GM18870 (cell line): ENCODE measurements at regions not wholly inside any gene's neighbourhood (a gene's known extent, or its start where the extent isn't known, plus 50 kb on each side); places are given as distances from the start of the nearest gene placed in this dataset.
"Not testable (repeated sequence)": the region's sequence is repeated elsewhere in the genome, so short reads cannot be mapped to it uniquely, and the experiment has no call there.

Source experiments
- ATAC-seq: cut with Tn5 transposase; IDR thresholded peaks from one replicate; pipeline ENCODE4 v1.9.1; 2021; ENCODE audit warnings: moderate library complexity; ENCODE audit not compliant: unreplicated experiment

DNA sequence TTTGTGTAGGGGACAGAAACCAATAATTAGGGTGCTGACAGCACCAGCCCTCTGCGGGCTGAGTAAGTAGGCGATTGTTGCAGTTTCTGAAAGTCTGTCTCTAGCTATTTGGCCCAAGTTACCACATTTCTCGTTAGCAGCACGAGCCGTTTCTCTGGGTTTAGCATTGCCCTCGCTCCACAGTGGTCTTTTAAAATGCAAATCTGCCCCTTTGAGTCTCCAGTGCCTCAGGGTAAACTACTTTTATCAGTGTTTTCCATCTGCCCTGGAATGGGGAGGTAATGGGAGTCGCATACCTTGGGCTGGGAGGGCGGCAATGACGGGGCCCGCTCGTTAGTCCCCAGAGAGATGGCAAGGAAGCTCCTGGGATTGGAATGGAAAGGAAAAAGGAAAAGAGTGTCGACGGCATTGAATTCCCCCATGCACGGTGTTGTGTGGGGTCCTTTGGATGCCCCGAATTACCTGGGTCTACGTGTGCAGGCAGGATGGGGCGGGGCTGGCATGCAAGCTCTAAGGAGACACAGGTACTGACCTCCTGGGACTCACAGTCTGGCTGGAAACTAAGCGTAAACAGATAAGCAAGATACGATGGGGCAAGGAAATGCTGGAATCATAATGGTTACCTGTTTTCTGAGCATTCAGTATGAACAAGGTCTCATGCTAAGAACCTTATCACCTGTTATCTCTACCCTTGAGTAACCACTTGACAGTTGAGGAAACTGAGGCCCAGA, 131.8 kb upstream of the MAP1LC3B2 start:
- ATAC-seq = no peak

DNA sequence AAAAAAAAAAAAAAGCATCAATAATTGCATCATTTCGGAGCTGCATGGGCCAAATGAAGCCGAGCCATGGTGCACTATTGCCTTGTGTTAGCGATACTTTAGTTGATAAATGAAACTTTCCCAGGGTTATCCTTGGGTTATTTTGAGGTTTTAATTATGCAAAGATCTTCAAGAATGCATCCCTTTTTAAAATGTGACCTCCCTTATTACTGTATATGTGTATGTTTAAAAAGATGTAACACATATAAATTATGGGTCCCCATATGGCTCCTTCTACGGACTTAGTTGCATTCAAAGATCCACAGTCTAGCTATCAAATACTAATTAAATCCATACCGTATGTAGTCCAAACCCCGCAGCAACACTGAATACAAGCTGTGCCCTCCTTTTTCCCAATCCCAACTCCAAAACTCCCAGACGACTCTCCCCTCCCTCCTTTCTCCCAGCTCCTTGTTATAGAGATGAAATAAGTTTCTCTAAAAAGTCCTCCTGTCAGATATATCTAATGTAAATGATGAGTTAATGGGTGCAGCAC, 129.3 kb upstream of the MAP1LC3B2 start:
- no peak for ATAC-seq

- no peak for ATAC-seq
Observed at GRCh38 chr12:116430911-116431565, 128.1 kb upstream of the MAP1LC3B2 start.

DNA sequence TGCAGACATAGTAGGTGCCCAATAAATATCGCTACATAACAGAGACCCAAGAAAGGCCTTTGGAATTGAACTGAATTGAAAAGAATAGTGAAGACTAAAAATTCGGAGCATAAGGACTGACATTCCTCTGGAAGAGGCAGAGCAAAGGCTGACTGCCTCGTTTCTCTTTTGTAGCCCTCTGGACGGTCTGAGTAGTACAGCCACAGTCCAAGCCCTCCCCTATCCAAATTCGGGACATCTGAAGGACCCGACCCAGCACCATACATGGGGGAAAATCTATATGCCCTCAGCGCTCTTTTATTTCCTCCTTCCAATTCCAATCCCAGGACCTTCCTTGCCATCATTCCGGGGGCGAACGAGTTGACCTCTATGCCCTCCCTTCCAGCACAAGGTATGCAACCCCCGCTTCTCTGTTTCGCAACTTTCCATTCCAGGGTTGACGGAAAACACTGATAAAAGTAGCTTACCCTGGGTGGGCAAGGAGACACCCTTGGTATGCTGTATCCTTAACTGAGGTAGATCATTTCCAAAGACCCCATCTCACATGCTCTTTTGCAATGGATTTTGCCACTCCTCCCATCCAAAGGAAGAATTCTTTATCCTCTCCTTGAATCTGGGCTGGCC, 127.4 kb upstream of the MAP1LC3B2 start:
- ATAC-seq = no peak

GRCh38 chr12:116432314-116432750, 126.8 kb upstream of the MAP1LC3B2 start:
- ATAC-seq = no peak

DNA sequence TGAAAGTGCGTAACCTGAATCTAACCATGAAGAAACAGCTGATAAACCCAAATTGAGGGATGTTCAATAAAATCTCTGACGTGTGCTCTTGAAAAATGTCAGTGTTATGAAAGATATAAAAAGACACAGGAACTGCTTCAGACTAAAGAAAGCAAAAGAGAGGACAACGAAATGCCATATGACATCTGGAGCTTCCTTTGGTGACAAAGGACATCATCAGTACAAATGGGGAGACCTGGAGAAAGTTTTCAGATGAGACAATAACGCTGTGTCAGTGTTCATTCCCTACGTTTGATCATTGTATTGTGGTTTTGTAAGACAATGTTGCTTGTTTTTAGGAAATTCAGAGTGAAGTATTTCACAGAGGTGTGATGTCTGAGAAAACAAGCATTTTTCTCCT, 125.9 kb upstream of the MAP1LC3B2 start:
- ATAC-seq = no peak

DNA sequence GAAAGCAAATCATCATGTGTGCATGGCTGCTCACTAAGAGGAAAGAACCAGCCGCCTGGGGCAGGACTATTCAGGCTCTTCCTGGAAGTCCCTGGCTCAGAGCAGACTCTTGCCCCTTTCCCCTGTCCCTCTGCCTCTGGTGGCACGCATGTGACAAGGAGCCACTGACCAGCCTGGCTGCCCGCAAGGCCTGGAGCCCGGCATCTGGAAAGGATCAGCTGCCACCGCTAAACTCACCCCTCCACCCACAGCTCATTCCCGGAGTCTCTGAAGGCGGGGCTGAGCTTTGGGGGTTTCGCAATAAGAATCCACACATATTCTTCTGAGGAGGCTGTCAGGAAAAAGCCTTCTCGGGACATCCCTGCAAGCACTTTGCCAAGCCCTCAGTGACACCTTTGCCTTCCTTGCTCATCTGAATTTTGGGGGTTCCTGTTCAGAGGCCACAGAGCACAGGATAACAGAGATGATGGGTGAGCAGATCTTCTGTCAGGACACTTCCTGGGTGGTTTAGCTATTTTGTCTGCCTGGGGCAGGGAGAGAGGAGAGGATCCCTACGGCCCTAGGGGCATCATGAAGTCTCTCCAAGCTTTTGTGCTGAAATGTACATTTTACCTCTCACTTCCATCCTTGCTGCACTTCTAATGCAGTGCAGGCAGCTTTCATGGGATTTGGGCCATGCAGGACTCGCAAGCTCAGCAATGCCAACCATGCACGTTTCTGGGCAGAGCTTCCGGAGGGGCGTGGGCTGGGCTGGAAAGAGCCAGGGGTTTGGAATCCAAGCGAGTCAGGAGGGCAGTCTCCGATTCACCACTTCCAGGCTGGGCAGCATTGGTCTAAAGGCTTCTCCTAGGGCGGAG, 124.8 kb upstream of the MAP1LC3B2 start:
- ATAC-seq = no peak

DNA sequence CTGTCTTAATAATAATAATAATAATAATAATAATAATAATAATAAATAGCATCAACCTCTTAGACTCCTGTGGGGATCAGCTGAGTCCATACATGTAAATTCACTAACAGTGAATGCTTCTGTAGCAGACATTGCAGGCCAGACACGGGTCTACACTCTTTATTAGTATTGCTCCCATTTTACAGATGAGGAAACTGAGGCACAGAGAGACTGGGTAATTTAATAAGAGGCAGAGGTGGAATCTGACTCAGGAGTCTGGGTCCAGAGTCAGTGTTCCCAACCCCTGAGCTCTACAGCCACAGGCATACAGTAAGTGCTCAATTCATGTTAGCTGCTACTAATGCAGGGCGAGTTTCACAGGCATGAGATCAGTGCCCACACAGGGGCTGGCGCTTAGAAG, 123.2 kb upstream of the MAP1LC3B2 start:
- ATAC-seq = no peak

GRCh38 chr12:116436561-116437249, 122.5 kb upstream of the MAP1LC3B2 start:
- no peak for ATAC-seq

- ATAC-seq = no peak
Observed at GRCh38 chr12:116441292-116441691, 117.9 kb upstream of the MAP1LC3B2 start.

DNA sequence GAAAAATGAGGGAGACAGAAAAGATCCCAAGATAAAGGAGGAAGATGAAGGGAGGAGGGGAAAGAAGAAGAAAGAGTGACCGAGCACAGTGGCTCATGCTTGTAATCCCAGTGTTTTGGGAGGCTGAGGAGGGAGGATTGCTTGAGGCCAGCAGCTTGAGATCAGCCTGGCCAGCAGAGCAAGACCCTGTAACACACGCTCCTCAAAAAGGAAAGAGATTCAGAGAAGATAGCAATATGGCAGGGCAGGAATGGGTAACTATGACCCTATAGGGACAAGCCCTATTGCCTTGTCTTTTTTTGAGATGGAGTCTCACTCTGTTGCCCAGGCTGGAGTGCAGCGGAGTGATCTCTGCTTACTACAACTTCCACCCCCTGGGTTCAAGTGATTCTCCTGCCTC, 116.9 kb upstream of the MAP1LC3B2 start:
- ATAC-seq = no peak

GRCh38 chr12:116442946-116443345, 116.2 kb upstream of the MAP1LC3B2 start:
- no peak for ATAC-seq

DNA sequence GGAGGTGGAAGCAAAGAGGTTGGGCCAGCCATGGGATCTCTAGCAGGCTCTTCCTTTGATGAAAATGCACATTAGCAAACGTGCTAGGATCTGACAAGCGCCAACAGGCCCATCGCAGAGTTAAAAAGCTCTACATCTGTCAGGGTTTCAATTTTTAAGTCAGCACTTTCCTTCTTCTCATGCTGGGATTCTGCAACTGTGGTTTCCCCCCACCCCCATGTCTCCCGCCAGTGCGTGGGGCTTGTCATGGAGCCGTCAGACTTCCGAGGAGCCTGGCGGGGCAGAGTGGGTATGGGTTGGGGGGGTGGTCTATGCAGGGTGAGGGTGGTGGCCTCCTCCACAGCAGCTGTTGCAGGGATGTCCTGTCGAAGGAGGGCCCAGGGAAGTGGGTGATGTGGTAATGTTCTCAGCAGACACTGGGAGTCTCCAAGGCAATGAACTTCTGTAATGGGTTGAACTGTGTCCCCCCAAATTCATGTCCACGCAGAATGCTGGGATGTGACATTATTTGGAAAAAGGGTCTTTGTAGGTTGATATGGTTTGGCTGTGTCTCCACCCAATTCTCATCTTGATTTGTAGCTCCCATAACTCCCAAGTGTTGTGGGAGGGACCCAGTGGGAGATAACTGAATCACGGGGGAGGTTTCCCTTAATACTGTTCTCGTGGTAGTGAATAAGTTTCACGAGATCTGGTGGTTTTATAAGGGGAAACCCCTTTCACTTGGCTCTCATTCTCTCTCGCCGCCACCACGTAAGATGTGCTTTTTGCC, 115.2 kb upstream of the MAP1LC3B2 start:
- ATAC-seq = no peak

DNA sequence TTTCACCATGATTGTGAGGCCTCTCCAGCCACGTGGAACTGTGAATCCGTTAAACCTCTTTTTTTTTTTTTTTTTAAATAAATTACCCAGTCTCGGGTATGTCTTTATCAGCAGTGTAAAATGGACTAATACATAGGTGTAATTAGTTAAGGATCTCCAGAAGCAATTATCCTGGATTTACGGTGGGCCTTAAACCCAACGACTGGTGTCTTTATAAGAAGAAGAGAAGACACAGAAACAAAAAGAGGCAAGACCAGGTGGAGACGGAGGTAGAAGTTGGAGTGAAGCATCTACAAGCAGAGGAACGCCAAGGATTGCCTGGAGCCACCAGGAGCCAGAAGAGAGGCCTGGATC, 114.6 kb upstream of the MAP1LC3B2 start:
- ATAC-seq = no peak

DNA sequence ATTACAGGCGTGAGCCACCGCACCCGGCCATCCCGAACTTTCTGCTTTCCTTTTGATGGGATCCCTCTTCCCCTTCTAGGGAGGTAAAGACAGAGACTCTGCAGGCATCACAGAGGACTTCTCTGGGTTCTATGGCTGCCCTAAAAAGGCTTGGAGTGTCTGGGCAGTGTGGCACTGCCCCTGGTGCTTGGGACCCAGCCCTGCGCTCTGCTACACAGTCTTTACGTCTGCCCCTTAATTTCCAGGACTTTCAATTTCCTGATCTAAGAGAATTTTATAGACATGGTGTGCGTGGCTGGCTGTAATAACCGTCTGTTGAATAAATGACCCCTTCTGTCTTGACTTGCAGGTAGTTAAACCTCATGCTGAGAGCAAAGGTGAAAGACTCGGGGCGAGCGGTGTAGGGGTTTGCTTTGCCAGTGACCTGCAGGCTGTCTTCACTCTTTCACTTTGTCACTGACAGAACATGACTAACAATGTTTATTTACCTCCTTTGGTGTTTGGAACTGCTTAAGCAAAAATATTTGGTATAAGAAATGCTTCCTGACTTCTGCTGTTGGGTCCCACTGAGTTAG, 110.9 kb upstream of the MAP1LC3B2 start:
- no peak for ATAC-seq

- no peak for ATAC-seq
Observed at GRCh38 chr12:116450406-116450910, 108.7 kb upstream of the MAP1LC3B2 start.

DNA sequence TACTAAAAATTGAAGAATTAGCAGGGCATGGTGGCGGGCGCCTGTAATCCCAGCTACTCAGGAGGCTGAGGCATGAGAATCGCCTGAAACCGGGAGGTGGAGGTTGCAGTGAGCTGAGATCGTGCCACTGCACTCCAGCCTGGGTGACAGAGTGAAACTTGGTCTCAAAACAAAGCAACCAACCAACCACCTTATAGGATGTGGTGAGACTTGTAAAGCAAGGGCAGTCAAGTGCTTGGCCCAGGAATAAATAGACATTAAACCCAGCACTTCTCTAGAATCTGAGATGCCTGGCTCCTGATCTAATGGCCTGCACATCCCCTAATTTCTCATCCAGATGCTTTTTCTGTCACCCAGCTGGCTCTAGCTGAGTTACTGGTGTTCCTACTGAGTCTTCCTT, 106.2 kb upstream of the MAP1LC3B2 start:
- ATAC-seq = not testable (repeated sequence)

- ATAC-seq = no peak
Observed at GRCh38 chr12:116453631-116454030, 105.5 kb upstream of the MAP1LC3B2 start.

GRCh38 chr12:116454076-116454475, 105.1 kb upstream of the MAP1LC3B2 start:
- ATAC-seq = no peak
